ENCODE measurements at regions not wholly inside any gene's neighbourhood (a gene's known extent, or its start where the extent isn't known, plus 50 kb on each side); places are given as distances from the start of the nearest gene placed in this dataset.

DNA sequence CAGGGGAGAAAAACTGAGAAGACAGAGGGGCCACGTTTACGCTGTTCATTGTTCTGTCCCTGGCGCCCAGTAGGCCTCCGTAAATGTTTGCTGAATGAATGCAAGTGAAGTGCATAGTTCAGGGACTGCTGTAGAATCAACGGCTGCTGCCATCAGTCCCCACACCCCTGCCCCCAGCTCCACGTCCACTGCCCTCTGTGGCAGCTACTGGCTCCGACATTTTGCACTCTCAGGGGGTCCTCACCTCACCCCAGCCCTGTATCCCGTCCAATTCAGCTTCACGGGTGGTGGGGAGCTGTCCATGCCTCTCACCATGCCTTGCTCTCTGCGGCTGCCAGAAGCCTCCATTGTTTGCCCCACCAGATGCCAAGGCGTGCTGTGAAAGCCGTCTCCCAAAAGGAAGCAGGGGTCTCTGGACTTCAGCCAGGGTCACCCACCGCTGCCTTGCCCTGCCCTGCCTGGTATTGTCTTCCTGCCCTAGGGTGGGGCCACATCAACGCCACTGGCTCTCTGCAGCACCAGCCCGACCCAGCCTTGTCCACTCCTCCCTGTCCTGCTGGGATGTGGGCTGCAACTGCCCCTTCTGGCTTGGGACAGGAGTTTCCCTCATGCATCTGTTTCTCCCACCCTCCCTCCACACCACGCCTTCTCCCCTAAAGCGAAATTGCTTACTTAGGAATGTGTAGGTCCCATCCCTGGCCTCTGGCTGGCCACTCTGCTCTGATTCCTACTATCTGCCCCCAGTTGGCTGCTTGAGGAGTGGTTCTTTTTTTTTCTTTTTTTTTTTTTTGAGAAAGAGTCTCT, 86.0 kb downstream of the RHOB start:
- TF ChIP-seq CTCF (IDR thresholded peaks at IDR 0.05) (no peak), POLR2A (IDR thresholded peaks at IDR 0.05) (no peak)
